ENCODE measurements at regions not wholly inside any gene's neighbourhood (a gene's known extent, or its start where the extent isn't known, plus 50 kb on each side); places are given as distances from the start of the nearest gene placed in this dataset.
"Not testable (repeated sequence)": the region's sequence is repeated elsewhere in the genome, so short reads cannot be mapped to it uniquely, and the experiment has no call there.

GRCh38 chr6:144893680-144894151 lies 608.6 kb downstream of the UTRN start:
- no peak for DNase-seq

- no peak for DNase-seq
Measured at GRCh38 chr6:144894240-144894639, 609.1 kb downstream of the UTRN start.

GRCh38 chr6:144895313-144896278 lies 610.5 kb downstream of the UTRN start:
- no peak for DNase-seq

DNA sequence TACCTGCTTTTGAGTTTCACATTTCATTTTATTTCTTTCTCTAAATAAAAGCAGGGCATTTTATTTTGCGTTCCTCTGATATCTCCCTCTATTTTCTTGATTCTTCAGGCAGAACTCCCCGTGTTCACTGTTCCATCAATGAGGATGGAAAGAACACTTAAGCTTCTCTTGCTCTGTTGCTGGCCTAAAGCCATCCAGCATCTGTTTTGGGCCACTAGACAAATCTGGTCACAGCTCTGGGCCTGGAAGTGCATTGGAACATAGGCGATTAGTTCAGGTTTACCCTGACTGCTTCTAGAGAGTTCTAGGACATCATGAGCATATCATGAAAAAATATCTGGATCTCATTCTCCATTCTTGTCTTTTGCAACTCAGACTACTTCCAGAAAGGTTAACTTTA lies 611.2 kb downstream of the UTRN start:
- no peak for DNase-seq

- DNase-seq: no peak
Measured at GRCh38 chr6:144896871-144897270, 611.7 kb downstream of the UTRN start.

- no peak for DNase-seq
Measured at GRCh38 chr6:144897441-144897921, 612.3 kb downstream of the UTRN start.

GRCh38 chr6:144898052-144898689 lies 613.0 kb downstream of the UTRN start:
- DNase-seq: no peak

- no peak for DNase-seq
Measured at GRCh38 chr6:144898741-144899140, 613.6 kb downstream of the UTRN start.

GRCh38 chr6:144899161-144899560 lies 614.0 kb downstream of the UTRN start:
- DNase-seq: no peak

DNA sequence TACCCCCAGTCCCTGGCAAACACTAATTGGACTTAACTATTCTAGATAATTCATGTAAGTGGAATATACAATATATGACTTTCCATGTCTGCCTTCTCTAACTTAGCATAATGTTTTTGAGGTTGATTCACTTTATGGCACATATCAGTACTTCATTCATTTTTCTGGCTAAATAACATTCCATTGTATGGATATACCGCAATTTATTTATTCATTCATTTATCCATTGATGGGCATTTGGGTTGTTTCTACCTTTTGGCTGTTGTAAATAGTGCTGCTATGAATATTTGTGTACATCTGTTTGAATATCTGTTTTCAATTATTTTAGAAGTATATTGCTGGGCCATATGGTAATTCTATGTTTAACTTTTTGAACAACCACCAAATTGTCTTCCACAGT lies 616.3 kb downstream of the UTRN start:
- DNase-seq: no peak

DNA sequence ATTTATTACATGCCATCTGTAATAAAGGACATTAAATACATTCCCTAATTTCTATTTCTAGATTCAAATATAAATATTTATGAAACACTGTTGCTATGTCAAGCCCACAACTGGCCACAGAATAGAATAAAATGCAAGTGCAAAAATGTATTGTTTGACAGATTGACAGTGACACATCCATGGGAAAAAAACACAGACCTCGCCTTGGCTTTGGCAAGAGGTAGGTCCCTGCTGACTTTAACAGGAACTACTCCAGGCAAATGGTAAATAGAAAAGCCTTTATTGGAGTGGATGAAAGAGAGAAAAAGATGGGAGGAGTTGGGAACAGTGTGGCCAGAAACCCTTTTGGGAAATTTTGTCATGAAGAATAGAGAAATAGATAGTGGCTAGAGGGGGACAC lies 622.9 kb downstream of the UTRN start:
- DNase-seq: no peak

DNA sequence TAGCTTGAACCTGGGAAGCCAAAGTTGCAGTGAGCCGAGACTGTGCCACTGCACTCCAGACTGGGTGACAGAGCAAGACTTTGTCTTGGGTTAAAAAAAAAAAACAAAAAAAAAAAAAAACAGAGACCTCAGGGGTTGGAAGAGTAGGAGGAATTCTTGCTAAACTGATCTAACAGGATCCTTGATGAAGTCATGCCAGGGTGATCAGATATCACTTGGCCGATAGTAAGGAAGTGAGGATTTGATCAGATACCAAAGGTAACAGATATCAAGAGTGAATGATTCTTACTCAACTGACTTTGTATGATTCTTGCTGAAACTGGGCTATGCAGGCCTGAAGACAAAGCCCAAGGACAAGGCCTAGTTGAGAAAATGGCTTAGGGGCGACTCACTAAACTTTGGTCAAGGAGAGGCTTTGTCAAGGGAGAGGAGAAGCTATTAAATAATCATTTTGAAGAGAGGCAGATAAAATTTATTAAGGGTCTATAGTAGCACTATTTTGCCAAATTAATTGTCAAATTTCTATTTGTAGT lies 624.7 kb downstream of the UTRN start:
- DNase-seq: no peak

DNA sequence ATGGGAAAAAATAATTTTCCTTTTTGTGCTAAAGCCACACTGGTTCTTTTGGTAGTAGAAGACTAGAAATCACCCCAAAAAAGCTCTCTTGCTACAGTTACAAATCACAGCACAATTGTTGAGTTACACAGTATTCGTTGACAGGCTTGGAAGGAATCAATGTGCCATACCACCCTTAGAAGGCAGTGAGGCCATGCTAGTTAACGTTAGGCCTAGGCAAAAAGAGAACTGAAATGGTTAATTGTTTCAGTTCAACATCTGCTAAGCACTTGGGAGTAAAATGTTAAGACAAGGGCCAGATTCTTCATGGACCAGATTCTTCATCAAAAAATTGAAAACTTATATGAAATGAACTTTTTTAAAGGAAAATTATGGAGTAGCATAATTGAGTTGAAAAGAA lies 626.2 kb downstream of the UTRN start:
- DNase-seq: no peak

- no peak for DNase-seq
Measured at GRCh38 chr6:144912474-144912873, 627.3 kb downstream of the UTRN start.

- DNase-seq: no peak
Measured at GRCh38 chr6:144918073-144918472, 632.9 kb downstream of the UTRN start.

- no peak for DNase-seq
Measured at GRCh38 chr6:144919560-144919959, 634.4 kb downstream of the UTRN start.

DNA sequence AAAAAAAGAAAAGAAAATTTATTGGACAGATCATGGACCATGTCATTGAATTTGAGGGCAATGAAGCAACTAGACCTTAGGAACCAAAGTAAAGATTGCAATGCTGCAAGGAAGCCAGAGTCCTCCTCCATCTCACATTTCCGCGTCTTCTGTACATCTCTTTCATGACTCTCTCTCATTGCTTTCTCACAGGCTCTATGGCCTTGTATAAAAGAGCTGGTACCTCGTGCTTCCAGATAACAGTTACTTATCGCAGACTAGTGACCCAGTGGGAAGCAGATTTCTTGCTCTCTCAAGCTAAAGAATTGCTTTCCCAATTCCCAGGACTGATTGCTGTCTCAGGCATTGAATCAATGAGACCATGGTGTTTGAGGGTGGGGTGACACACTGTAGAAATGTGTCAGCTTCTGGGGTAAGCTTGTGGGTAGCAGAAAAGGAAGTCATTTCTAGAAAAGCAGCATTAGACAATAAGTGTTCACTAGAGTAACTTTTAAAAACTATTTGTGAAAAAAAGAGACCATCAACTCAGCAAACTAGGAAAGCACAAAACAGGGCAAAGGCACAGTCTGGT lies 635.3 kb downstream of the UTRN start:
- no peak for DNase-seq

GRCh38 chr6:144921206-144921975 lies 636.3 kb downstream of the UTRN start:
- DNase-seq: no peak

GRCh38 chr6:144922120-144922722 lies 637.1 kb downstream of the UTRN start:
- DNase-seq: no peak

DNA sequence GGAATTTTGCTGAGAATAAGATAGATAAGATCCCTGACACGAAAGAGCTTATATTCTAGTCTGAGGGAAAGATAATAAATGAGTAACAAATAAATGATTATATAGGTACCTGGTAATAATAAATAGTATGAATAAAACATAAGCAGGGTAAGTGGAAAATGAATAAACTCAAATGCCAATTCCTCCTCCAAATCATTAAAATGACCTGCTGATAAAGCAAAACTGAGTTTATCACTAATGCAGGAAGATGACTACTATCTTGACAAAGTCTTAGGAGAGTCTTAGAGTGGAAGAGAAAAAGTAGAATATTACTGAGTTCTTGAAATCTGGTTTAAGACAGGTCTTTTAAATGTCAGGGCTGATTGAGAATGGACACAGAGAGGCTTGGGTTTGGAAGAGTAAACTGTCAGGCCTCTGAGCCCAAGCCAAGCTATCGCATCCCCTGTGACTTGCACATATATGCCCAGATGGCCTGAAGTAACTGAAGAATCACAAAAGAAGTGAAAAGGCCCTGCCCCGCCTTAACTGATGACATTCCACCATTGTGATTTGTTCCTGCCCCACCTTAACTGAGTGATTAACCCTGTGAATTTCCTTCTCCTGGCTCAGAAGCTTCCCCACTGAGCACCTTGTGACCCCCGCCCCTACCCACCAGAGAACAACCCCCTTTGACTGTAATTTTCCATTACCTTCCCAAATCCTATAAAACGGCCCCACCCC lies 637.8 kb downstream of the UTRN start:
- DNase-seq: not testable (repeated sequence)

- not testable (repeated sequence) for DNase-seq
Measured at GRCh38 chr6:144923491-144923787, 638.3 kb downstream of the UTRN start.
